Body of pancreas (tissue), 4 donors: ENCODE measurements at regions not wholly inside any gene's neighbourhood (a gene's known extent, or its start where the extent isn't known, plus 50 kb on each side); places are given as distances from the start of the nearest gene placed in this dataset.

Source experiments
- CTCF ChIP-seq, 7 experiments: fragments of 450-650 bp in 4 of 7; fragments of 200-600 bp in 3 of 7; sonication (generic) in 3 of 7; IDR thresholded peaks; one replicate each; pipeline ENCODE4 v1.5.1; 2016 to 2019; ENCODE audit warnings: antibody characterized with exemption in 7 of 7
- POLR2A ChIP-seq, 3 donors: fragments of 450-650 bp; IDR thresholded peaks; one replicate each; pipeline ENCODE4 v1.6.1; 2016; ENCODE audit warnings: antibody characterized with exemption in 3 of 3, mild to moderate bottlenecking in 2 of 3

- TF ChIP-seq POLR2A (IDR thresholded peaks at IDR 0.05) (no peak), CTCF (IDR thresholded peaks at IDR 0.05) (no peak)
Observed at GRCh38 chr14:98252820-98253219, 1019.2 kb downstream of the BCL11B start.
